Neural crest cell (in vitro differentiated cells): ENCODE measurements at regions not wholly inside any gene's neighbourhood (a gene's known extent, or its start where the extent isn't known, plus 50 kb on each side); places are given as distances from the start of the nearest gene placed in this dataset.

Experiments used
- DNase-seq: peaks from one replicate; pipeline ENCODE4 v3.0.0; 2021; ENCODE audit warnings: low read depth, mixed read lengths, low spot score
- H3K27ac Mint-ChIP-seq: one replicate; pipeline ENCODE4 v1.8.0; 2021; ENCODE audit warnings: mild to moderate bottlenecking, mixed read lengths; ENCODE audit not compliant: unreplicated experiment
- H3K27me3 Mint-ChIP-seq: 2 replicates; pipeline ENCODE4 v1.8.0; 2021; ENCODE audit warnings: low read depth, mild to moderate bottlenecking, mixed read lengths
- H3K36me3 Mint-ChIP-seq: 2 replicates; pipeline ENCODE4 v1.8.0; 2021; ENCODE audit warnings: low read depth, mild to moderate bottlenecking, mixed read lengths
- H3K4me1 Mint-ChIP-seq: 2 replicates; pipeline ENCODE4 v1.8.0; 2021; ENCODE audit warnings: mixed read lengths
- H3K4me3 Mint-ChIP-seq: one replicate; pipeline ENCODE4 v1.8.0; 2021; ENCODE audit warnings: mild to moderate bottlenecking, mixed read lengths
- H3K9me3 Mint-ChIP-seq: 2 replicates; pipeline ENCODE4 v1.8.0; 2021; ENCODE audit warnings: mixed read lengths
- TF ChIP-seq, protein P1 (sequence below): fragments of 200-600 bp; sonication (generic); conservative IDR thresholded peaks from 2 replicates; pipeline ENCODE4 v1.5.0; 2021; ENCODE audit warnings: antibody characterized with exemption, mild to moderate bottlenecking

DNA sequence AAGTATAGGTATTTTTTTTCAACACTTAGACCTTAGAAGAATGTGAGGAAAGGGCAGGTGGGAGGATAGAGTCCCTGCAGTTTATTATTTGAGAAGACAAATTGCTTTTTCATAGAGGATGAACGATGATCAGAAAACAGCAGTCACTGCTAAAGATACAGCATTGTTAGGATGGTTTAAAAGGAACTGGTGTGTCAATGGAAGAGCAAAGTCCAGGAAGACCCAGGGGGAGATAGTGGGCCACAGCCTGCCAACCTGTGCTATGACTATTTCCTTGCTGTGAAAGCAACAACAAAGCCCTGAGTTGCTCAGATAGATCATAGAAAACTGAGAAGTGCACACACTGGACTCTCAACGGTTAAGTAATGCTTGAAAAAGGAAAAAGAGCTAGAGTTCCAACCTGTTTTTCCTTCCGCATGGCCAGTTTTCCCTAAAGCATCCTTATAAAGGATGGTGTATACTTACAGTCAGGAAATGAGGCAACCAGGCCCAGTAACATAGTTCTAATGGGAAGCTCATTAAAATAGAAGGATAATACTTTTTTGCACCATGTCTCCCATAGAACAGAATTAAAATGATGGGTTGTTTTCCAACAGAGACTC is 153.8 kb downstream of the CEMIP2 start:
- H3K36me3 Mint-ChIP-seq = no peaks in the 10 kb centered on the region
- no peak overlapping the region for H3K4me3 Mint-ChIP-seq
- DNase-seq = no peak
- no peak overlapping the region for H3K27ac Mint-ChIP-seq
- H3K9me3 Mint-ChIP-seq = peaks cover 11% of the 10 kb centered on the region
- TF ChIP-seq, protein P1, sequence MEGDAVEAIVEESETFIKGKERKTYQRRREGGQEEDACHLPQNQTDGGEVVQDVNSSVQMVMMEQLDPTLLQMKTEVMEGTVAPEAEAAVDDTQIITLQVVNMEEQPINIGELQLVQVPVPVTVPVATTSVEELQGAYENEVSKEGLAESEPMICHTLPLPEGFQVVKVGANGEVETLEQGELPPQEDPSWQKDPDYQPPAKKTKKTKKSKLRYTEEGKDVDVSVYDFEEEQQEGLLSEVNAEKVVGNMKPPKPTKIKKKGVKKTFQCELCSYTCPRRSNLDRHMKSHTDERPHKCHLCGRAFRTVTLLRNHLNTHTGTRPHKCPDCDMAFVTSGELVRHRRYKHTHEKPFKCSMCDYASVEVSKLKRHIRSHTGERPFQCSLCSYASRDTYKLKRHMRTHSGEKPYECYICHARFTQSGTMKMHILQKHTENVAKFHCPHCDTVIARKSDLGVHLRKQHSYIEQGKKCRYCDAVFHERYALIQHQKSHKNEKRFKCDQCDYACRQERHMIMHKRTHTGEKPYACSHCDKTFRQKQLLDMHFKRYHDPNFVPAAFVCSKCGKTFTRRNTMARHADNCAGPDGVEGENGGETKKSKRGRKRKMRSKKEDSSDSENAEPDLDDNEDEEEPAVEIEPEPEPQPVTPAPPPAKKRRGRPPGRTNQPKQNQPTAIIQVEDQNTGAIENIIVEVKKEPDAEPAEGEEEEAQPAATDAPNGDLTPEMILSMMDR = no peak
- no peaks in the 10 kb centered on the region for H3K27me3 Mint-ChIP-seq
- no peaks in the 10 kb centered on the region for H3K4me1 Mint-ChIP-seq

DNA sequence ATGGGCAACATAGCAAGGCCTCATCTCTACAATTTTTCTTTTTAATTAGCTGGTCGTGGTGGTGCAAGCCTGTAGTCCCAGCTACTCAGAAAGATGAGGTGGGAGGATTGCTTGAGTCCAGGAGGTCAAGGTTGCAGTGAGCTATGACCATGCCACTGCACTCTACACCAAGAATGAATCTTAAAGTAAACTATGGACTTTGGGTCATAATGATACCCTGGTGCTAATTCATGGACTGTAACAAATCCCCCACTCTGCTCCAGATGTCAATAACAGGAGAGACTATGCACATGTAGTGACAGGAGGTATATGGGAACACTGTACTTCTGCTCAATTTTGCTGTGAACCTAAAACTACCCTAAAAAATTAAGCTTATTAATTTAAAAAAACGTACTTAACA is 155.4 kb downstream of the CEMIP2 start:
- no peak for DNase-seq
- H3K27ac Mint-ChIP-seq = no peak overlapping the region
- TF ChIP-seq, protein P1 = no peak
- H3K9me3 Mint-ChIP-seq = peaks cover 11% of the 10 kb centered on the region
- H3K36me3 Mint-ChIP-seq = no peaks in the 10 kb centered on the region
- no peak overlapping the region for H3K4me3 Mint-ChIP-seq
- no peaks in the 10 kb centered on the region for H3K27me3 Mint-ChIP-seq
- H3K4me1 Mint-ChIP-seq = no peaks in the 10 kb centered on the region

DNA sequence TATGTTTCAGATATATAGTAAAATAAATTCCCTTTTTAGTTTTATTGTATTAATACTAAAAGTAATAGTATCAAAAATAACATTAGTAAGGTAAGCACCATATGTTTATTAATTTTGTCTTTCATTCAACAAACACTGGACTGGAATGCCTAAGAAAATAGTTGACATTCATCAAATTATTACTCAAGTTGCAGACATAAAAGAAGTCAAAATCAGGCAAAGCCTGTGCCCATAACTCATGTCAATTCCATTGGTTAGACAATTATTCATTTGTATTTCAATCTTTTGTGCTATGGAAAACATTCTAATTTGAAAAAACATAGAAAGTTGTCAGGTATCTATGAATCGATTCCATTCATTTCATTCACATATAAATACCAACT is 158.9 kb downstream of the CEMIP2 start:
- DNase-seq = no peak

DNA sequence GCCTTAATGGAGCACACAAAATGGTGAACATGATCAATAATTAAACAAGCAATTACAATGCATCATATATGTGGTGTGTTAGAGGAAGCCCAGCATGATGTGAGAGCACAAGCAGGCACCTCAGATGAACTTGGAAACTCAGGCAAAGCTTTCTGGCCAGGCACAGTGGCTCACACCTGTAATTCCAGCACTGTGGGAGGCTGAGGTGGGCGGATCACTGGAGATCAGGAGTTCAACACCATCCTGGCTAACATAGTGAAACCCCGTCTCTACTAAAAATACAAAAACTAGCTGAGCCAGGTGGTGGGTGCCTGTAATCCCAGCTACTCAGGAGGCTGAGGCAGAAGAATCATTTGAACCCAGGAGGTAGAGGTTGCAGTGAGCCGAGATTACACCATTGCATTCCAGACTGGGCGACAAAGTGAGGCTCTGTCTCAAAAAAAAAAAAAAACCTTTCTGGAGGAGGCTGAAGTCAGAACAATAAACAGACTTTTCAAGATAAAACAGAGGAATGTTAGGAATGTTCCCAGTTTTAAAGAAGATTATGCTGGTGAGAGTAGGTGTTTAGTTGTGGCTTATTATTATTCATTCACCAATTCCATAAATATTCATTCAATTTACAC is 159.4 kb downstream of the CEMIP2 start:
- TF ChIP-seq, protein P1 = no peak
- DNase-seq = no peak
- H3K27ac Mint-ChIP-seq = no peak overlapping the region
- no peaks in the 10 kb centered on the region for H3K4me1 Mint-ChIP-seq
- H3K27me3 Mint-ChIP-seq = no peaks in the 10 kb centered on the region
- H3K4me3 Mint-ChIP-seq = no peak overlapping the region
- H3K36me3 Mint-ChIP-seq = no peaks in the 10 kb centered on the region
- H3K9me3 Mint-ChIP-seq = peaks cover 7% of the 10 kb centered on the region

More for the DNA sequence above, 158.9 kb downstream of the CEMIP2 start:
- Mint-ChIP-seq H3K27ac (no peak overlapping the region), H3K4me3 (no peak overlapping the region), H3K36me3 (no peaks in the 10 kb centered on the region), H3K4me1 (no peaks in the 10 kb centered on the region), H3K27me3 (no peaks in the 10 kb centered on the region), H3K9me3 (peaks cover 7% of the 10 kb centered on the region)
- TF ChIP-seq, protein P1 = no peak

DNA sequence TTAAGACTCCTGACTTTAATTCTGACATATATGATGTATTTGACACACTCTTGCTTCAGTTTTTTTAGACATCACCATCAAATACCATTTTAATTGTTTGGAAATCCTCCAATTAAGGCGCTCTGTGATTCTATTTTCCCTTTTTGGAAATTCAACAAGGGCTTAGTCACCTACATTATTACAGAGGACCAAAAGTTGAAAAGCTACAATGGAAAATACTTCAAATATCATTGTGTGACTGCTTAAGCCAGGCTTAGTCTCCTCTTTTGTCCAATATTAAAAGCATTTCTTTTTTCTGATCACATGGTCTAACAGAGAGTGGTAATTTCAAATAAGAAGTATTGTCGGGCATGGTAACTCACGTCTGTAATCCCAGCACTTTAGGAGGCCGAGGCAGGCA is 160.3 kb downstream of the CEMIP2 start:
- TF ChIP-seq, protein P1 = no peak
- Mint-ChIP-seq H3K9me3 (peaks cover 7% of the 10 kb centered on the region), H3K4me3 (no peak overlapping the region), H3K4me1 (no peaks in the 10 kb centered on the region), H3K27me3 (no peaks in the 10 kb centered on the region), H3K27ac (no peak overlapping the region), H3K36me3 (no peaks in the 10 kb centered on the region)
- DNase-seq = no peak
